HG02938 (cell line): ENCODE measurements at regions not wholly inside any gene's neighbourhood (a gene's known extent, or its start where the extent isn't known, plus 50 kb on each side); places are given as distances from the start of the nearest gene placed in this dataset.

ENCODE experiments used
- ATAC-seq: cut with Tn5 transposase; IDR thresholded peaks from one replicate; pipeline ENCODE4 v1.9.1; 2021; ENCODE audit warnings: mild to moderate bottlenecking, moderate library complexity; ENCODE audit not compliant: unreplicated experiment

- ATAC-seq = no peak
These were observed 314.7 kb downstream of the TXNL1 start for GRCh38 chr18:56323673-56324072.

DNA sequence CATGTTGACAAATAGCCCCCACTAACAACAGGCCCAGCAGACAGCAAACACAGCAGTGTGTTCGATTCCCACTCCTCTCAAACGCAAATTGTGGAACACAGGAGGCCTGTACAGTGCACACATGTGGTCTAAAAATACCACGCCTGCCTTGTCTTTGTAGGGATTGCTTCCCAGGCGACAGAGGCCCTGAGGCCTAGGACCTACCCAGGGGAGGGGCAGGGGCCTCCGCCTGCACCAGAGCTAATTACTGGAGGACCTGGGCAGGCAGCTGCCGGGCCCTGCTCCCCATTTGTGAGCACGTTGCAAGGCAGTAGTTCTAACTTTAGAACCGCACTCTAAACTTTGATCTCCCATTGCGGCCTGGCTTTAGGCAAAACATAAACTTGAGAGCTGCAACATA lies 316.0 kb downstream of the TXNL1 start:
- ATAC-seq = no peak

DNA sequence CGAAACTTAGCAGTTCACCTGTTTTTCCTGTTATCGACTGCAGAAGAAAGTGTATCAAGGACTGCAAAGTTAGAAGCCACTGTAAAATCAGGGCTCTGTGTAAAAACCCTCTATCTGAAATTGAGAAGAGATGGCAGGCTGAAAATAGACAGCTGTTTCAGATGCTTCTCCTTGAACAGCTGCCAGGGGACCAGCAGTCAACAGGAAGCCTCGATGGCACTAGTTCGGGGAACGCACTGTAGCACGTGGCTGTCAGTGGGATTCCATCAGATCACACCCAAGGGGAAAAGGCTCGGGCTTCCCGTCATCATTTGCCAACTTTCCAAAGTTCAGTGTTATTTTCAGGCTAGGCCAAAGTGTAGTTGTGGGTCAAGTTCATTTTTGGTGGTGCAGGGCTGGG lies 316.9 kb downstream of the TXNL1 start:
- ATAC-seq = no peak

- no peak for ATAC-seq
These were observed 318.4 kb downstream of the TXNL1 start for GRCh38 chr18:56319953-56320352.

GRCh38 chr18:56316727-56317126 lies 321.7 kb downstream of the TXNL1 start:
- no peak for ATAC-seq

GRCh38 chr18:56315363-56315762 lies 323.0 kb downstream of the TXNL1 start:
- ATAC-seq = no peak

DNA sequence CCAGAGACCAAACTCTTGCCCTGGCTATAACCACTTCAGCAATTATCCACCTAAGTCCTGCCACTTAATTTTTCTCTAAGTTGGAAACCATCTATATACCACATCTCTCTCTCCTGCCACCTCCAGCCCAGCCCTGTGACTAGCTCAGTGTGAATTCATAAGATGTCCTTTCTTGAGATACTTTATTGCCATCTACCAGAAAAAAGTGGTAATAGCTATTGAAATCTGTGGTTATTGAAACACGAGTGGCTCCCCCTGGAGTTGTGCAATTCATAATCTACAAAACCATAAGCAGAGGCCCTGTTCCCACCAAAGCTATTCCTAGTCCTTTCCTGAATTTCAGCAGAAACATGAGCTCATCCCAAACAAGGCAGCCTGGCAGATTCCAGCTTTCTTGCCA lies 324.0 kb downstream of the TXNL1 start:
- ATAC-seq = no peak

GRCh38 chr18:56312551-56313335 lies 325.6 kb downstream of the TXNL1 start:
- no peak for ATAC-seq

GRCh38 chr18:56309104-56309503 lies 329.3 kb downstream of the TXNL1 start:
- no peak for ATAC-seq

GRCh38 chr18:56307354-56308170 lies 330.8 kb downstream of the TXNL1 start:
- ATAC-seq = no peak

DNA sequence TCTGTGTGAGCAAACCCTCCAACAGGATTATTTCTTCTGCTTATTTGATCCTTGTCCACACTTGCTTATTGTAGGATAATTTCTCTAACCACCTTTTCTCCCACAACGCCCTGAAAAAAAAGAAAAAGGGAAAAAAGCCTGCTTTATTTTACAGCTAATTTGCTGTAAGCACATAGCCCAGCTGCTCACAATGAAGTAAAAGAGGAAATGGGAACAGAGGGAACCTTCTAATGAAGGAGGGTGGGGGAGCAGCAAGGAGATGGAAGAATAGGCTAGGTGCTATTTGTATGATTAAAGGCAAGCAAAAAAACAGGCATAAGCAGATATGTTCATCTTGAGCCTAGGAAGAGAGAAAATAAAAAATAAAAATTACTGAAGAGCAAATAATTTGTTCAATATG lies 331.6 kb downstream of the TXNL1 start:
- no peak for ATAC-seq

DNA sequence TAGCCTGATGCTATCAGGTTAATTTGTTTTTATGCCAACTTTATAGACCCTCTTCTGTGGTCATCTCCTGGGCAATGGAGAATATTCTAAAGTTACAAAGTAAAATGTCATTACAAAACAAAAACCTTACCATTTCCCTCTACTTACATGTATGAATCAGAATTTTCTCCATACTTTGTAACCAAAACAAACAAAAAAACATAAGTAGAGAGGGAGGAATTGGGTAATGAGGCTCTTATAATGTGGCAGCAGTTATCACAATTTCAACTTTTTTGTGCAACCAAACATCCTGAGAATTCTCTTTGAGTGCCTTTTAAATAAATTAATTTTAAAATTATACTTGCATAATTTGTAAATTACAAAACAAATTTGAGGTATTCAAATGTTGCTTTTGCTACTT lies 332.8 kb downstream of the TXNL1 start:
- ATAC-seq = no peak

- ATAC-seq = no peak
These were observed 336.2 kb downstream of the TXNL1 start for GRCh38 chr18:56302156-56302555.

DNA sequence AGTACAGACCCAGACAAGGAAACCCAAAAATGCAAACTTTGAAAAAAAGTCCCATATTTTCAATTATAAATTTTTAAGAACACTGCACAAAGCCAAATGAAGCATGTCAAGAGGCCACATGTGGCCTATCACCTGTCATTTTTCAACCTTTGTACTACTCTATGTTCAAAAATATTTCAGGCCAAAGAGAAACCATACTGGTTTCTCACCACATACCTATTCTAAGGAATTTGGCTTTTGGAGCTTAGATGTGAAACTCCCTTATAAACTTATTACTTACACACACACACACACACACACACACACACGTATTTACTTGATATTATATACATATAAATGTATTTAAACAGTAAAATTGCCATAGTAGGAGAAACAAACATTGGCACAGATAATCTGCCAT lies 338.7 kb downstream of the TXNL1 start:
- no peak for ATAC-seq

DNA sequence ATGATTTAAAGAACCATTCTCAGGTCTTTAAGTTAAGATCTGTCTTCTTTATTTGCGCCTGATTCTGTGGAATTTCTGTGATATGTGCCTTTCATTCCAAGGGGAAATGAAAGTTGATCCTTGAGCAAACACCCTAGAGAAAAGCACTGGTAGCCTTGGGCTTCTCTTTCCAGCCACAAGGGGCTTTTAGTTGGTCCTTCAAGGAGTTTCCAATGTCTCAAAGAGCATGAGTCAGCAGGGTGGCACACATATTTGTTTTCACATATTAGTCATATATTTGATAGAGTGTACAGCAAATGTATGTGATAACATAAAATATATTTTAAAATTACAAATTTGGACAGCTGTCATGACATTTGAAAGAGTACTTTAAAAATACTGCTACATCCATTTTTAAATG lies 339.5 kb downstream of the TXNL1 start:
- ATAC-seq = no peak

GRCh38 chr18:56296381-56296780 lies 342.0 kb downstream of the TXNL1 start:
- ATAC-seq = no peak

- no peak for ATAC-seq
These were observed 343.8 kb downstream of the TXNL1 start for GRCh38 chr18:56294484-56295183.

GRCh38 chr18:56291294-56291693 lies 347.1 kb downstream of the TXNL1 start:
- ATAC-seq = no peak

DNA sequence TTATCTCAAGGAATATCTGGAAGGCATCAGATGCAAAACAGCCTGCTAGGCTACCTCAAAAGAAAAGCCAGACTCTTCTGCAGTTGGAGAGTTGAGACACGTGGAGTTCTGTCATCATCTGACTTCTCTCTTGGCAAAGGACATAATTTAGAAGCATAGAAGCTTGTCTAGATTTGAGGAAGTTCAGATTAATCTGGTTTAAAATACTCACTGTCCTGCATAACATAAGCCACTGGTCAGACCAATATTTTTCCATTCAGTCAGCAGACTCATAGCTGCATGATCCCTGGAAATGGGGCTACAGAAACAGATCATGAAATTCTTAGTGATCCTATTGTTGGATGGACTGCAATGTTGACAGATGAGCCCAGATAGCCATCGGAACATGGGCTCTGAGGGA lies 349.0 kb downstream of the TXNL1 start:
- ATAC-seq = no peak

- ATAC-seq = no peak
These were observed 351.5 kb downstream of the TXNL1 start for GRCh38 chr18:56286775-56287325.

DNA sequence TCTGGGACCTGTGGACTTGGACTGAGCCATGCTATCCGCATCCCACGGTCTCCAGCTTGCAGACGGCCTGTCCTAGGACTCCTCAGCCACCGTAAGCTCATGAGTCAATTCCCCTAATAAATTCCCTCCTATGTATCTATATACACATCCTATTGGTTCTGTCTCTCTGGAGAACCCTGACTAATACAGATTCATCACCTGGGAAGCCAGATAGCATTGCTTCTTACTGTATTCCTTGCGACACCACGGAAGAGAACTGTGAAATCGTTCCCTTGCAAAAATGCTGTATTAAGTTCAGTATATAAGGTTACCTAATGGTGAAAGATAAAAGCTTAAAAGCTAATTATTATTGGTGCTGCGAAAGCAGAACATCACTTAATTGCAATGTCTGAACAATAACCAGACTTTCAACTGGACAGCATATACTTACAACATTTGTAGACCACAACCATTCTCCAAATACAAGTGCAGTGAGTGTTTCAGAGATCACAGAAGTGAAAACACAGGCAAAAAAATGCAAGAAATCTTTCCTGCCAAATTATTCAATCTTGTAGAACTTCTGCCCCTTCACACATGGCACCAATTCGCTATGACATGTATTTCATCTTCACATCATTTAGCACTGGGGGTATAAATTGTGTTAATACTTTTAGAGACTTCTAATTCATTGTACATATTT lies 352.9 kb downstream of the TXNL1 start:
- ATAC-seq = no peak
